CD8-positive, alpha-beta memory T cell (primary cell): ENCODE measurements at regions not wholly inside any gene's neighbourhood (a gene's known extent, or its start where the extent isn't known, plus 50 kb on each side); places are given as distances from the start of the nearest gene placed in this dataset.

Experiments
- CTCF ChIA-PET: fragments of 350-600 bp; sonication (Branson Sonifier 250); formaldehyde crosslinking; loops from one replicate; lab custom pipeline; 2021; ENCODE audit warnings: antibody characterized with exemption; lab: Charles Lee
- POLR2A ChIA-PET: fragments of 350-600 bp; sonication (Branson Sonifier 250); formaldehyde crosslinking; loops from one replicate; lab custom pipeline; 2021; ENCODE audit warnings: antibody characterized with exemption; lab: Charles Lee
- DNase-seq, 5 donors: peaks; one replicate each; pipeline versions ENCODE4 v3.0.0 to v3.0.0-alpha.2; 2020 to 2022; ENCODE audit warnings: mixed read lengths in 1 of 5
- H3K27ac ChIP-seq: one replicate; pipeline ENCODE4 v1.7.0; 2013; ENCODE audit warnings: low read depth, mild to moderate bottlenecking, low read length, moderate library complexity
- H3K27me3 ChIP-seq: 2 replicates; pipeline ENCODE4 v1.7.0; 2013; ENCODE audit warnings: low read length, mild to moderate bottlenecking; ENCODE audit not compliant: insufficient read depth, poor library complexity, severe bottlenecking
- H3K36me3 ChIP-seq: 2 replicates; pipeline ENCODE4 v1.7.0; 2013; ENCODE audit warnings: mild to moderate bottlenecking, low read length, moderate library complexity; ENCODE audit not compliant: insufficient read depth
- H3K4me1 ChIP-seq: 2 replicates; pipeline ENCODE4 v1.7.0; 2013; ENCODE audit warnings: mild to moderate bottlenecking, low read length, moderate library complexity; ENCODE audit not compliant: insufficient read depth
- H3K4me3 ChIP-seq: 2 replicates; pipeline ENCODE4 v1.7.0; 2013; ENCODE audit warnings: mild to moderate bottlenecking, low read length
- H3K9me3 ChIP-seq: 2 replicates; pipeline ENCODE4 v1.7.0; 2013; ENCODE audit warnings: mild to moderate bottlenecking, low read length
- H3K27ac Mint-ChIP-seq, 8 donors: one replicate each; pipeline ENCODE4 v1.8.0; 2020 to 2021; ENCODE audit warnings: mixed read lengths in 8 of 8, mild to moderate bottlenecking in 6 of 8, inconsistent platforms in 3 of 8, moderate library complexity in 3 of 8
- H3K27me3 Mint-ChIP-seq, 2 donors: one replicate each; pipeline ENCODE4 v1.8.0; 2020 to 2021; ENCODE audit warnings: mixed read lengths in 2 of 2, mild to moderate bottlenecking in 1 of 2, moderate library complexity in 1 of 2
- H3K36me3 Mint-ChIP-seq, 3 donors: one replicate each; pipeline ENCODE4 v1.8.0; 2020 to 2021; ENCODE audit warnings: mixed read lengths in 3 of 3, inconsistent platforms in 1 of 3, mild to moderate bottlenecking in 1 of 3
- H3K4me1 Mint-ChIP-seq, 3 donors: one replicate each; pipeline ENCODE4 v1.8.0; 2020 to 2021; ENCODE audit warnings: mixed read lengths in 3 of 3, inconsistent platforms in 1 of 3, mild to moderate bottlenecking in 1 of 3
- H3K4me3 Mint-ChIP-seq, 7 donors: one replicate each; pipeline ENCODE4 v1.8.0; 2020 to 2021; ENCODE audit warnings: mixed read lengths in 7 of 7, mild to moderate bottlenecking in 6 of 7, moderate library complexity in 4 of 7, inconsistent platforms in 2 of 7
- H3K9me3 Mint-ChIP-seq, 5 donors: one replicate each; pipeline ENCODE4 v1.8.0; 2020 to 2022; ENCODE audit warnings: mixed read lengths in 5 of 5, mild to moderate bottlenecking in 3 of 5, moderate library complexity in 2 of 5, inconsistent platforms in 1 of 5

DNA sequence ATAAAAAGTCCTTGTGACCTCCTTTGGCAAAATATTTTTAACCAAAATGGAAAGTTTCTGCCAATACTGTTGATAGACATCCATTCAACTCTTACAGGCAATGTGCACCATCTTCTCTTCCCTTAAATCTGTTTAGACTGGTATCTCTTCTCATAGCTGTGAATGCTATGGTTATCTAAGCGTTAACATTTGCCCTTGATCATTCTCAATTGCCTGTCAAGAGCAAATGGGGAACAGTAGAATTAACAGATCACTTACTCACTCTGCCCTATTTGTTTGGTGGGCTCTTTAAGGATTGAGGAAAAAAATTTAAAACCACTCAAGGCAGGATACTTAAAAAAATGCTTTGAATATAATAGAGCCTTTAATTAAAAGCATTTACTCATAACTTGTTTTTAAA lies 808.4 kb downstream of the NXPH1 start:
- ChIA-PET POLR2A (no interaction called here), CTCF (no interaction called here)
- Histone ChIP-seq H3K4me1 (no peaks in the 10 kb centered on the region), H3K36me3 (no peaks in the 10 kb centered on the region), H3K27me3 (no peaks in the 10 kb centered on the region), H3K4me3 (no peak overlapping the region), H3K9me3 (no peaks in the 10 kb centered on the region), H3K27ac (no peak overlapping the region)
- H3K36me3 Mint-ChIP-seq: no peaks in the 10 kb centered on the region
- H3K4me3 Mint-ChIP-seq: no peak overlapping the region
- peaks cover 0 to 3% of the 10 kb centered on the region in 2 donors for H3K27me3 Mint-ChIP-seq
- no peaks in the 10 kb centered on the region for H3K4me1 Mint-ChIP-seq
- H3K27ac Mint-ChIP-seq: no peak overlapping the region
- H3K9me3 Mint-ChIP-seq: peaks cover under 1 to 10% (median 8%) of the 10 kb centered on the region in 5 donors
- no peak for DNase-seq

- CTCF ChIA-PET: no interaction called here
- H3K4me1 ChIP-seq: no peaks in the 10 kb centered on the region
- peaks cover 0 to 3% of the 10 kb centered on the region in 2 donors for H3K27me3 Mint-ChIP-seq
- H3K4me1 Mint-ChIP-seq: no peaks in the 10 kb centered on the region
- no peak overlapping the region for H3K4me3 Mint-ChIP-seq
- H3K27ac Mint-ChIP-seq: no peak overlapping the region
- no peak overlapping the region for H3K27ac ChIP-seq
- no peaks in the 10 kb centered on the region for H3K27me3 ChIP-seq
- POLR2A ChIA-PET: no interaction called here
- no peak for DNase-seq
- peaks cover under 1 to 9% (median 4%) of the 10 kb centered on the region in 5 donors for H3K9me3 Mint-ChIP-seq
- no peaks in the 10 kb centered on the region for H3K9me3 ChIP-seq
- H3K36me3 ChIP-seq: no peaks in the 10 kb centered on the region
- no peak overlapping the region for H3K4me3 ChIP-seq
- no peaks in the 10 kb centered on the region for H3K36me3 Mint-ChIP-seq
Measured at GRCh38 chr7:9242636-9243035, 809.2 kb downstream of the NXPH1 start.

DNA sequence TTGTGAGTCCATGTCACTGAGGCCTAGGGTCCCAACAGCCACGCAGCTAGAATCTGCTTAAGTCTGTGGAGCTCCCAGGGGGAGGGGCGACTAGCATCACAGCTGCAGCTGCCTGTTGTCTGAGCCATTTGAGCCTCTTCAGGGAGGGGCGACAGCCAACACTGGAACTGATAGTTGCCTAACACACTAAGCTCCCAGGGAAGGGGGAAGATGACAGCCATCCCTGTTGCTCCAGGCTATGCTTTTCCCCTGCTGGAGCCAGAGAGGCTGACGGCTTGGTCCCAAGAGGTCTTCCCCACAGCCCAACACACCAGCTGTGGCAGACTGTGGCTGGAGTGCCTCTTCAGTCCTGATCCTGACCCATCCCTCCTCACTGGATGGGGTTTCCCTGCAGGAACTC lies 817.5 kb downstream of the NXPH1 start:
- ChIA-PET CTCF (no interaction called here), POLR2A (no interaction called here)
- Mint-ChIP-seq H3K27me3 (no peaks in the 10 kb centered on the region), H3K9me3 (peaks cover 12 to 18% (median 14%) of the 10 kb centered on the region in 5 donors), H3K4me1 (no peaks in the 10 kb centered on the region), H3K4me3 (no peak overlapping the region), H3K27ac (no peak overlapping the region), H3K36me3 (no peaks in the 10 kb centered on the region)
- no peaks in the 10 kb centered on the region for H3K4me1 ChIP-seq
- no peak for DNase-seq
- H3K27me3 ChIP-seq: no peaks in the 10 kb centered on the region
- no peaks in the 10 kb centered on the region for H3K36me3 ChIP-seq
- no peak overlapping the region for H3K27ac ChIP-seq
- no peak overlapping the region for H3K4me3 ChIP-seq
- no peaks in the 10 kb centered on the region for H3K9me3 ChIP-seq

GRCh38 chr7:9264395-9264794 lies 831.0 kb downstream of the NXPH1 start:
- no peak for DNase-seq
- CTCF ChIA-PET: no interaction called here
- H3K9me3 ChIP-seq: no peaks in the 10 kb centered on the region
- no peaks in the 10 kb centered on the region for H3K27me3 ChIP-seq
- Mint-ChIP-seq H3K36me3 (no peaks in the 10 kb centered on the region), H3K4me1 (no peaks in the 10 kb centered on the region), H3K27me3 (no peaks in the 10 kb centered on the region), H3K4me3 (no peak overlapping the region), H3K9me3 (peaks cover 2 to 32% (median 12%) of the 10 kb centered on the region in 5 donors), H3K27ac (no peak overlapping the region)
- no peak overlapping the region for H3K27ac ChIP-seq
- H3K4me1 ChIP-seq: no peaks in the 10 kb centered on the region
- no peak overlapping the region for H3K4me3 ChIP-seq
- H3K36me3 ChIP-seq: no peaks in the 10 kb centered on the region
- POLR2A ChIA-PET: no interaction called here

DNA sequence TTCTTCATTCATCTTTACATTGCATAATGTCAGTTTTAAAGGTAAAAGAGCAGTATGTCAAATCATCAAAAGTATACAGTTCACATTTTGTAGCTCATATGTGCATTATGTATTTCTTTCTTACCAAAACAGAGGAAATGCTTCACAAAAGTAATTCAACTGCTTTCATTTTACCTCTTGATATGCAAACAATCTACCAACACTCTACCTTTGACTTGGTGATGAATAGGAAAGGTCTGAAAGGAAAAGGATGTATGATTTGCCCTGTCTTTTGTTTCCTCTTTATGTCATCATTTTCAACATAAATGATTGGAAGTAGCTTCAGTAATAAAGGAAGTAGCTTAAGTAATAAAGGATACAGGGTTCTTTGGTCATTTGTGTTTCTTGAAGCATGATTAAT lies 846.7 kb downstream of the NXPH1 start:
- no peak overlapping the region for H3K27ac Mint-ChIP-seq
- H3K27me3 ChIP-seq: no peaks in the 10 kb centered on the region
- POLR2A ChIA-PET: no interaction called here
- H3K4me3 ChIP-seq: no peak overlapping the region
- CTCF ChIA-PET: no interaction called here
- no peaks in the 10 kb centered on the region for H3K36me3 Mint-ChIP-seq
- no peaks in the 10 kb centered on the region for H3K27me3 Mint-ChIP-seq
- H3K4me1 ChIP-seq: no peaks in the 10 kb centered on the region
- no peaks in the 10 kb centered on the region for H3K4me1 Mint-ChIP-seq
- no peak overlapping the region for H3K4me3 Mint-ChIP-seq
- no peaks in the 10 kb centered on the region for H3K9me3 ChIP-seq
- H3K9me3 Mint-ChIP-seq: peaks cover 7 to 26% (median 7%) of the 10 kb centered on the region in 5 donors
- no peak overlapping the region for H3K27ac ChIP-seq
- no peak for DNase-seq
- H3K36me3 ChIP-seq: no peaks in the 10 kb centered on the region

DNA sequence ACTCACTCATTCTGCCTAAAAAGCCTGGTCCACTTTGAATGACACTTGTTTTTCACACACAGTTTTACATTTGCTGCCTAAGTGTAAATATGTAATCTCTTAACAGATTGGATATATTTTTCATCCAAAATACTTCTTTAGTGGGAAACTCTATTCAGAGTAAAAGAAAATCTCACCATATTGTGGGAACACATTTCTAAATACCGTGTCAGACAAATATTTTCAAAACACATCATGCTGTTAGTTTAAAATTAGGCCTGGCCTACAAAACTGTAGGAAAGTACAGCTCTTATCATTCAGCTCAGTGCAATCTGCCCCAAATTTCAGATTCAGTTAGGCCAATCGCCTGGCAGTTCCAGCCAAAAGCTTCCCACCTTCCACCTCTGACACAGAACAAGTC lies 849.8 kb downstream of the NXPH1 start:
- Histone ChIP-seq H3K9me3 (no peaks in the 10 kb centered on the region), H3K27me3 (no peaks in the 10 kb centered on the region), H3K4me1 (no peaks in the 10 kb centered on the region), H3K36me3 (no peaks in the 10 kb centered on the region), H3K27ac (no peak overlapping the region), H3K4me3 (no peak overlapping the region)
- ChIA-PET POLR2A (no interaction called here), CTCF (no interaction called here)
- Mint-ChIP-seq H3K9me3 (peaks cover 2 to 40% (median 7%) of the 10 kb centered on the region in 5 donors), H3K36me3 (no peaks in the 10 kb centered on the region), H3K4me1 (no peaks in the 10 kb centered on the region), H3K27me3 (no peaks in the 10 kb centered on the region), H3K27ac (no peak overlapping the region), H3K4me3 (no peak overlapping the region)
- DNase-seq: no peak

- CTCF ChIA-PET: no interaction called here
- H3K27me3 ChIP-seq: no peaks in the 10 kb centered on the region
Measured at GRCh38 chr7:9302436-9302835, 869.0 kb downstream of the NXPH1 start.

DNA sequence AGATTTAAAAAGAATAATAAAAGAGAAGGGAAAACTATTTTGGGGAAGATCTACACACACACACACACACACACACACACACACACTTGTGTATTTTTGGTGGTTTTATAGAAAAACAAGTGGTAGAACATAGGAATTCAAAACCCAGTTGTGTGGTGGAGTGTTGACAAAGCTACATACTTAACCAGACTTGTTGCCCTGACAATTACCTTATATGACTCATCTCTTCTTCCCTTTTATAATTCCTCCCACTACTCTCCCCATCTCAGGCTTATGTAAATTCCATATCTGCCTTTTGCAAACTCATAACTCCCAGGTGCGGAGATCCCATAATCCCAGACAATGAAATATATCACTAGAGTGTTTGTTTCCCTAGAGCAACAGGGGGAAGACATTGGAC lies 873.7 kb downstream of the NXPH1 start:
- no peaks in the 10 kb centered on the region for H3K9me3 ChIP-seq
- POLR2A ChIA-PET: no interaction called here
- Mint-ChIP-seq H3K4me3 (no peak overlapping the region), H3K27me3 (no peaks in the 10 kb centered on the region), H3K4me1 (no peaks in the 10 kb centered on the region), H3K36me3 (no peaks in the 10 kb centered on the region), H3K27ac (peak overlapping the region in 1 of 8 donors; percentile 2), H3K9me3 (peaks cover 0 to 6% (median 1%) of the 10 kb centered on the region in 5 donors)
- H3K27me3 ChIP-seq: no peaks in the 10 kb centered on the region
- no peak overlapping the region for H3K27ac ChIP-seq
- no peaks in the 10 kb centered on the region for H3K4me1 ChIP-seq
- no peak overlapping the region for H3K4me3 ChIP-seq
- CTCF ChIA-PET: no interaction called here
- DNase-seq: no peak
- no peaks in the 10 kb centered on the region for H3K36me3 ChIP-seq

More at GRCh38 chr7:9302436-9302835, 869.0 kb downstream of the NXPH1 start:
- Mint-ChIP-seq H3K27me3 (no peaks in the 10 kb centered on the region), H3K4me1 (no peaks in the 10 kb centered on the region), H3K36me3 (no peaks in the 10 kb centered on the region), H3K9me3 (peaks cover 0 to 11% (median 0%) of the 10 kb centered on the region in 5 donors), H3K4me3 (no peak overlapping the region), H3K27ac (no peak overlapping the region)
- Histone ChIP-seq H3K9me3 (no peaks in the 10 kb centered on the region), H3K4me1 (no peaks in the 10 kb centered on the region), H3K36me3 (no peaks in the 10 kb centered on the region), H3K4me3 (no peak overlapping the region), H3K27ac (no peak overlapping the region)
- no peak for DNase-seq
- POLR2A ChIA-PET: no interaction called here

GRCh38 chr7:9324513-9324912 lies 891.1 kb downstream of the NXPH1 start:
- no peaks in the 10 kb centered on the region for H3K36me3 ChIP-seq
- no peaks in the 10 kb centered on the region for H3K9me3 ChIP-seq
- no peak overlapping the region for H3K4me3 ChIP-seq
- H3K27ac ChIP-seq: no peak overlapping the region
- no peaks in the 10 kb centered on the region for H3K36me3 Mint-ChIP-seq
- no peak for DNase-seq
- CTCF ChIA-PET: no interaction called here
- H3K27me3 ChIP-seq: no peaks in the 10 kb centered on the region
- POLR2A ChIA-PET: no interaction called here
- H3K4me1 Mint-ChIP-seq: no peaks in the 10 kb centered on the region
- H3K4me1 ChIP-seq: no peaks in the 10 kb centered on the region
- H3K27ac Mint-ChIP-seq: no peak overlapping the region
- H3K27me3 Mint-ChIP-seq: no peaks in the 10 kb centered on the region
- no peak overlapping the region for H3K4me3 Mint-ChIP-seq
- H3K9me3 Mint-ChIP-seq: peaks cover 7 to 18% (median 8%) of the 10 kb centered on the region in 5 donors
